Right forelimb (tissue), 1 donor: ENCODE measurements at regions not wholly inside any gene's neighbourhood (a gene's known extent, or its start where the extent isn't known, plus 50 kb on each side); places are given as distances from the start of the nearest gene placed in this dataset.

Experiments
- DNase-seq: peaks from one replicate; pipeline ENCODE4 v3.0.0-alpha.2; 2018

GRCh38 chr2:56104962-56105361 lies 78.8 kb upstream of the CCDC85A start:
- DNase-seq: no peak

- no peak for DNase-seq
Observed at GRCh38 chr2:56107502-56108220, 76.1 kb upstream of the CCDC85A start.

DNA sequence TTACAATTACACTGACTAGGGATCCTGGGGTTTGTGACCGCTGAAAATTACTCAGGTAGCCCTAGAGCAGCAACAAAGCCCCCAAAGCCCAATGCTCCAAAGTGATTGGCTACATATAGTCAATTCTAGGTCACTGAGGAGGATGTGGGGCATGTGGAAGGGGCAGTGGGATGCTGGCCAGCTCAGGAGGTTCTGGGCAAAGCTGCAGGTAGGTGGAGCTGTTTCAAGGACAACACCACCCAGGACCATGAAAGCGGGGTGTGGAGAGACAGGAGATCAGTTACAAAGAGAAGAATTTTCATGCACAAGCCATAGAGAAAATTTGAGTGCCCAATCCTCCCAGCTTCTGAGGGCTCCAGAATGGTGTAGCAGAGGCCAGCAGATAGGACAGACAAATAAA lies 75.0 kb upstream of the CCDC85A start:
- no peak for DNase-seq

DNA sequence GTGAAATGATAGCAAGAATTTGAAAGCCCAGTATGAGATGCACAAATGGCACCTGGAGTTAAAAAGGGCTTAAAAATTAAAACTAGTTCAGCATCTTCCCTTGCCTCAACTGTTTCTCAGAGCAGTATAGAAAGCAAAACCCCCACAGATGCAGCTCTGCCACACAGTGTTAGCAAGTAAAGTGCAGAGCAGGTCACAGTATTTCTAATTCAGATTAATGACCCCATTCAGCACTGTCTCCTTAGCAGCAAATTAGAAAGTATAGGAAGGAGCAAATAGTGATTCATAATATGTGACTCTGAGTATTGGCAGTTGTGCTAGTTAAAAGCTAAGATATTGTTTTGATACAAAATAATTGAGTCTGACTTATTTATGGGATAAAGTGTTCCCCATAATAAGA lies 73.8 kb upstream of the CCDC85A start:
- no peak for DNase-seq

DNA sequence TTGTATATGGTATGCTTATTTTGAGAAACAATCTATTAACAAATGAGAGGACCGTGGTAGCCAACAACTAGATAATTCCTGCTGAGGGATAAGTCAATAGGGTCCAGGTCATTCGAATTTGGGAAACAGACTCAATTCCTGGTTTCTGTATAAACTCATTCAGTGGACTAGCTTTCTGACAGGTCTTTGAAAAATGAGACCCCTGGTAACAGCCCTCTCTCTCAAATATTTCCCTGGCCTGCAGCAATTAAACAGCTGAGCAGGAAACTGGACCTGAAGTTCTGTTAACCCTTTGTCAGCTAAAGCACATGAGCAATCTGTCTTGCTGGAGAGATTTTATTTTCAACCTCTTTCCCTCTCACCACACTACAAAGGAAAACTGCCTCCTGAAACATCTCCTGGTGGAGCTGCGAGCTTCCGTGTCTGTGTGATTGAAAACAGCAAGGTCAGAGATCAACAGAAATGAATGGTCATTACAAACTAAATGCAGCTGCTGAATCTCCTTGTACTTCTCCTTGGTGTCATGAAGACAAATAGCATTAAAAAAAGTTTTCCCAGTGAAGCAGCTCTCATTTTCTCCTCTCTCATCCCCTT lies 70.3 kb upstream of the CCDC85A start:
- no peak for DNase-seq

DNA sequence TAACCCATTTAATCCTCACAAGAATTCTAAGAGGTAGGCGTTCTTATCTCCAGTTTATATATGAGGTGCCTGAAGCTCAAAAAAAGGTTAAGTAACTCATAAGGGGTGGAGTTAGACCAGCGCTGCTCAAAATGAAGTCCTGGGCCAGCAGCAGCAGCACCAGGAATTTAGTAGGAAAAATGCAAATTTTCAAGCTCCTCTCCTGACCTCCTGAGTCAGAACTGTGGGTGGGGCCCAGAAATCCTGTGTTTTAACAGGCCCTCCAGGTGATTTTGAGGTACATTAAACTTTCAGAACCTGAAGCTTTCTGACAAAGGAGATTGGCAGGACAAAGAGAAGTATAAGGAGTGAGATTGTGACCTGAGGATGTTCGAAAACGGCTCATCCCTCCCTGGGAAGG lies 66.0 kb upstream of the CCDC85A start:
- no peak for DNase-seq

DNA sequence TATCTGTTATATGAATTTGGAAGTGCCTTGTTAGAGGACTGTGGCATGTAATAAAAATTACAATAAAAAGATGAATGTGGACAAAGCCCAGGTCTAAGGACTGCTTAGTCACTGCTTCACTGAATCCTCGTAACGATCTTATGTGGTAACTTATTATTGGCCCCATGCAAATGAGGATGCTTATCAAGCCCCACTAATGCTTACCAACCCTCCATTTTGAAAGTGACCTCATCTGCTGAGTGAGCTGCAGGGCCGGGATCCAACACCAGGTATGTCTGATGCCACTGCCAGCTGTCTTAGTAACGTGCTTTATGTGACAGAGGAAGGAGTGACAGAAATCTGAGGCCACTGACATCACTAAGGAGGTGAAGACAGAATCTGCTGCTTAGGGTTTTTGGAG lies 65.3 kb upstream of the CCDC85A start:
- DNase-seq: no peak

DNA sequence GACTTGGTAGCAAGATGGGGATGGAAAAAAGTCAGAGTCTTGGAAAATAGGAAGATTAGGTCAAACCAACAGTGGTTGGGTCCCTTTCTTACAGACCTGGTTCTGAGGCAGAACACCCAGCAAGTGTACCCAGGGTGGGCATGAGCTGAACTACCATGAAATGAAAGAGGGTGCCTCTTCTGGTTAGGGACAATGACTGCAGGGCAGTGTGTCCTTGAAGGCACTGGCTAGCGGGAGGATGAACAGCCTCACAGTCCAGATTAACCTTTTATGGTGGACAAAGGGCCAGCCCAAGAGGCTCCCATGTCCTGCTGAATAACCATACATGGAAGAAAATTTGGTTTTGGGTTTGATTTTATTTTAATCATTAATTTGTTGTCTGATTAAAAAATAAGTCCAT lies 61.8 kb upstream of the CCDC85A start:
- DNase-seq: no peak

DNA sequence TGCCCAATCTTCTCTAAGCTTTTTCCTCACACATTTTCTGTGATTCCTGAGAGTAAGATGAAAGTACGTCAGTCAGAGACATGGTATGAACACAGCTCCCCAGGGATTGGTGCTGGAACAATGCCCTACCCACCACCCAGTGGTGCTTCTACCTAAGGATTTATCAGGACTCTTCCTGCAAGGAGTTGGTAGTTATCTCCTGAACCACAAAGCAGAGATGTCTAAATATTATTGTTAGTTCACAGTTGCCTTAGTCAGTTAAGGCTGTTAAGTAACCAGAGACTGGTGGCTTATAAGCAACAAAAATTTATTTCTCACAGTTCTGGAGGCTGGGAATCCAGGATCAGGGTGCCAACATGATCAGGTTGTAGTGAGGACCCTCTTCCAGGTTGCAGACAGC lies 60.3 kb upstream of the CCDC85A start:
- no peak for DNase-seq

- no peak for DNase-seq
Observed at GRCh38 chr2:56127010-56127409, 56.8 kb upstream of the CCDC85A start.

DNA sequence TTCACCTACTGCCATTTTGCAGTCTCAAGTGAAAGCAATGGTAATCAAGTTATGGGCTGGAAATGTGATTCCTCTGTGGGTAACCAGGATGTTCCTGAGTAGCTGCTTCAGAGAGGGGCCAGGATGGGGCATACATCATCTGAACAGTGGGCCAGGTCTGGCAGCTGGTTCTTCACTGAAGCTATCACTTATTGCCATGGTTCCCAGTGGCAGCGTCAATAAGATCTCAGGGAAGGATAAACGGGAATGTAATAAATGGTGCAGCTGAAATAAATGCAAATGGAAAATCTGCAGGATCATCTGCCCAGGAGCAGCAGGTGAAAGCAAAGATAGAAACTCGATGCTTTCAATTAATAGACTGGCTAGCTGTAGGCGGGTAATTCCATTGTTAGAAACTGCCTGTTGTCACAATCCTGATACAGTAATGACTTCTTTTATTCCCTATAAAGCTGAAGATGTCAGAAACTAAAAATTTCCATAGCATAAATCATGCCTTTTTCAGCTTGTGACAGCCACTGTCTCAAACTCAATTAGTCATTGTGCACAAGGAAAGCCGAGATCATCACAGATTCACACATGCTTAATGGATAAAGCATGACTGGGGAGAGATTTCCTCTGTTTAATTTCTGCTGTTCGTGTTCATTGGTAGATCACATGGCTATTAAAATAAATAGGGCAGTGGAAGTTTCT lies 56.2 kb upstream of the CCDC85A start:
- no peak for DNase-seq

DNA sequence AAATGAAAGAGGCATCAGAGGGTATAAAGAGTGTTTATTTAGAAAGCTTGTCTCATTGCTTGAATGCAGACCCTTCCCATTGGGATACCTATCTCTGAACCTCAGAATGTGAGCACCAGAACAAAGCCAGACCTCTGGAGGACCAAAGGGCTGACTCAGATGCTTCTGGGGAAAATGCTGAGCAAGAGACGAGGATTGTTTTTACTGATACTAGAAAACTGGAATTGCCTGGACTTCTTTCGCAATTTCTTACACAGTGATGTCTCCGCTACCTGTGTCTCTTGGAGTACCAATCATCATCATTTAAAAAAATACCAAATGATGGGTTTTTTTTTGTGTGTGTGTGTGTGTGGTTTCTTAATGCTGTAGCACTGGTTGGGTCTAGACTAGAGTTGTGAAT lies 55.6 kb upstream of the CCDC85A start:
- no peak for DNase-seq

- DNase-seq: no peak
Observed at GRCh38 chr2:56130463-56131070, 53.2 kb upstream of the CCDC85A start.

DNA sequence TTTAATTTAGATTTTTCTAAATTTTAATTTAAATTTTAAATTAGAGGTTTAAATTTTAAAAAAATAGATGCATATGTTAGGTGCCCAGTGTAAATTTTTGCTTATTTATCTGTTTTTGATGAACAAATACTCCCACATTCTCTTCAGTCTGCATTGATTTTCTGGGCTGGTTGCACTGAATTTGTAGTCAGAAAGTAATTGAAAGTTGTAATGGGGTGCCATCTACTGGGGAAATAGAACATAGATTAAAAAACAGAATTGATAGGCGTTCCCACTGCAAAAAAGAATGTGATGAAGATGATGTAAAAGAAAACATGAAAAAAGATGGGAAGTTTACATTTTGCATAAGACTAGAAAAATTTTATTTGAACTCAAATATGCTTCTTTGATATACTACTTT lies 51.7 kb upstream of the CCDC85A start:
- no peak for DNase-seq

DNA sequence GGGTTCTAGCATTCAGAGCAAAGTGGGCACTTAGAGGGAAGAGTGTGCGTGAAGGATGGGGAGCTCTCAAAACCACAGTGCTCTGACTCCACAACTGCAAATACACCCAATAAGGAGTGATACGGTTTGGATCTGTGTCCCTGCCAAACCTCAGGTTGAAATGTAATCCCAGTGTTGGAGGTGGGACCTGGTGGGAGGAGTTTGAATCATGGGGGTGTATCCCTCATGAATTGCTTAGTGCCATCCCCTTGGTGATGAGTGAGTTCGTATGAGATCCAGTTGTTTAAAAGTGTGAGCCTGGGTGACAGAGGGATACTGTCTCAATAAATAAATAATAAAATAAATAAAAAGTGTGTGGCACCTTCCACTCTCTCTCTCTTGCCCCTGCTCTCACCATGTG lies 50.3 kb upstream of the CCDC85A start:
- DNase-seq: no peak

- no peak for DNase-seq
Observed at GRCh38 chr2:56133931-56134629, 49.7 kb upstream of the CCDC85A start.
